ENCODE measurements at regions not wholly inside any gene's neighbourhood (a gene's known extent, or its start where the extent isn't known, plus 50 kb on each side); places are given as distances from the start of the nearest gene placed in this dataset.

DNA sequence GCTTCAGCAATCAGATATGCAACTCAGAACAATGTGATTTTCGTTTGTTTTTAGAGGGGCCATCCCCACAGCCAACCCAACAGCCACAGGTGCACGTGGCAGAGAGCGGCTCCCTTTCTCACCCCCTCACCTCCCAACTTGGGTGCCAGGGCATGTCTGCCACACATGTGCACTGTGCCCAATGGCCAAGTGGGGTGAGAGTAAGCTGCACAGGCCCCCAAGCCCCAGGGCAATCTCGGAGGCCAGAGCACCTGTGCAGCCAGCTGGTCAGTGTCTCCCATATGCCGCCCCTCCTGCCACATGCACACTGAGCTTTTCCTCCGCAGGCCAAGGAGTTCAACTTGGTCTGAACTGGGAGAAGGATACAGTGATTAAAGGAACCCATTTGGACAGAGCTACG, 1130.2 kb downstream of the DSC3 start:
- H3K23ac ChIP-seq (ENCODE audit: insufficient read length) = no peak overlapping the region
- H3K9ac ChIP-seq (replicated peaks in 1 of 4; ENCODE audit: extremely low read depth in 1 of 4, low read depth in 3 of 4, low read length in 3 of 4) = no peak overlapping the region; a peak in 1 of 7 replicates
- H2AK5ac ChIP-seq (ENCODE audit: low read depth, low read length) = no peak overlapping the region
- H3K36me3 ChIP-seq (ENCODE audit: control insufficient read depth in 2 of 4, insufficient read depth in 4 of 4, low read length in 3 of 4) = no peaks in the 10 kb centered on the region
- H3K4me3 ChIP-seq (ENCODE audit: extremely low read depth in 1 of 4, insufficient read depth in 2 of 4, low read depth in 3 of 4, low read length in 4 of 4) = no peak overlapping the region
- H2BK15ac ChIP-seq (ENCODE audit: low read length) = no peak overlapping the region
- no peaks in the 10 kb centered on the region; a peak in 1 of 4 replicates for H3K9me3 ChIP-seq (ENCODE audit: insufficient read depth in 2 of 2, low read depth in 1 of 2, low read length in 1 of 2)
- H4K8ac ChIP-seq (ENCODE audit: extremely low read depth, insufficient read depth, low read length) = no peak overlapping the region
- no peaks in the 10 kb centered on the region for H4K20me1 ChIP-seq (replicated peaks in 1 of 2; ENCODE audit: control insufficient read depth in 1 of 2, insufficient read depth in 2 of 2, low read length in 2 of 2)
- no peak overlapping the region for H3K4me2 ChIP-seq (ENCODE audit: insufficient read depth in 1 of 2, low read depth in 2 of 2, low read length in 2 of 2)
- no peak overlapping the region for H2BK120ac ChIP-seq (replicated peaks; ENCODE audit: low read depth, low read length)
- no peak overlapping the region for H2BK20ac ChIP-seq (ENCODE audit: low read length)
- H3K14ac ChIP-seq (ENCODE audit: insufficient read length) = no peak overlapping the region
- no peak overlapping the region for H3K4ac ChIP-seq (replicated peaks; ENCODE audit: insufficient read length, low read depth, low read length)
- ChIA-PET CTCF (ENCODE audit: partially characterized antibody) (interaction anchor here (0.8 to 1.0 kb wide), 2 partner anchors 9 to 369 kb away, joined by 3 to 4 read pairs; no protein-coding TSS in a partner anchor), POLR2A (ENCODE audit: partially characterized antibody) (no interaction called here)
- no peaks in the 10 kb centered on the region for H3K23me2 ChIP-seq (ENCODE audit: low read depth, low read length)
- H3K79me1 ChIP-seq (ENCODE audit: low read depth, low read length) = no peaks in the 10 kb centered on the region
- H2BK5ac ChIP-seq (ENCODE audit: low read depth, low read length) = no peak overlapping the region
- no peaks in the 10 kb centered on the region for H3K27me3 ChIP-seq (replicated peaks in 1 of 4; ENCODE audit: control insufficient read depth in 3 of 4, extremely low read depth in 1 of 4, insufficient read depth in 3 of 4, low read length in 3 of 4)
- no peak overlapping the region for H2BK12ac ChIP-seq (ENCODE audit: low read depth, low read length)
- no peak for TF ChIP-seq EZH2 (IDR thresholded peaks at IDR 0.05; ENCODE audit: low read depth, low read length, severe bottlenecking)
- no peak overlapping the region for H2AFZ ChIP-seq (ENCODE audit: low read length)
- H4K5ac ChIP-seq (ENCODE audit: insufficient read length, low read depth, low read length) = no peak overlapping the region
- H3K4me1 ChIP-seq (replicated peaks in 1 of 4; ENCODE audit: control insufficient read depth in 3 of 4, insufficient read depth in 4 of 4, low read length in 3 of 4) = no peaks in the 10 kb centered on the region
- H3K27ac ChIP-seq (ENCODE audit: low read depth, low read length) = no peak overlapping the region
- DNase-seq (ENCODE audit: low read depth in 1 of 2, low spot score in 2 of 2) (no peak), FAIRE-seq (no peak)
- H3K18ac ChIP-seq (ENCODE audit: extremely low read depth, low read length) = no peak overlapping the region
- no peak overlapping the region for H3K56ac ChIP-seq (replicated peaks; ENCODE audit: insufficient read length, low read depth, low read length)
- 91% methylated on average over 7 of the region's 7 CpGs; no CpG with 5 or more reads in 1 of the 2 experiments for WGBS, 2 experiments (ENCODE audit: extremely low coverage in 1 of 2, insufficient coverage in 1 of 2, insufficient read length in 1 of 2, insufficient replicate concordance in 2 of 2, low coverage in 1 of 2, low lambda C conversion rate in 2 of 2, missing lambda C conversion rate in 1 of 2)
- no peaks in the 10 kb centered on the region for H3K79me2 ChIP-seq (ENCODE audit: control insufficient read depth in 1 of 2, insufficient read depth in 2 of 2, low read length in 2 of 2)
- H4K91ac ChIP-seq (replicated peaks; ENCODE audit: insufficient read length, low read length) = no peak overlapping the region
